ENCODE measurements at regions not wholly inside any gene's neighbourhood (a gene's known extent, or its start where the extent isn't known, plus 50 kb on each side); places are given as distances from the start of the nearest gene placed in this dataset.

GRCh38 chr13:78398743-78399410, 204.5 kb downstream of the POU4F1 start:
- Histone ChIP-seq H3K36me3 (ENCODE audit: insufficient read depth, low read length, poor library complexity, severe bottlenecking) (no peaks in the 10 kb centered on the region), H3K9me3 (ENCODE audit: low read depth, low read length, poor library complexity, severe bottlenecking) (no peaks in the 10 kb centered on the region), H3K27me3 (replicated peaks; ENCODE audit: insufficient read depth, low read depth, low read length, poor library complexity) (peaks cover 5% of the 10 kb centered on the region), H3K27ac (ENCODE audit: low read depth, low read length, poor library complexity, severe bottlenecking) (no peak overlapping the region), H3K4me3 (ENCODE audit: low read depth, low read length, poor library complexity, severe bottlenecking) (no peak overlapping the region), H3K4me1 (ENCODE audit: insufficient read depth, low read length, poor library complexity, severe bottlenecking) (peaks cover 10% of the 10 kb centered on the region)
- BruUV-seq (replicated peaks) = no TSS peak
- no peak for TF ChIP-seq CTCF (conservative IDR thresholded peaks at IDR 0.05; ENCODE audit: low read depth, low read length)
- no peak for TF ChIP-seq EZH2 (IDR thresholded peaks at IDR 0.05; ENCODE audit: borderline replicate concordance, low read depth, low read length, poor library complexity, severe bottlenecking)
- ChIA-PET POLR2A (ENCODE audit: low non-redundant PET) (no interaction called here), CTCF (no interaction called here)
- intact Hi-C loops (cut with micrococcal nuclease; ENCODE audit: unreplicated experiment) = no loop called here
- DNase-seq (ENCODE audit: low spot score) = no peak

DNA sequence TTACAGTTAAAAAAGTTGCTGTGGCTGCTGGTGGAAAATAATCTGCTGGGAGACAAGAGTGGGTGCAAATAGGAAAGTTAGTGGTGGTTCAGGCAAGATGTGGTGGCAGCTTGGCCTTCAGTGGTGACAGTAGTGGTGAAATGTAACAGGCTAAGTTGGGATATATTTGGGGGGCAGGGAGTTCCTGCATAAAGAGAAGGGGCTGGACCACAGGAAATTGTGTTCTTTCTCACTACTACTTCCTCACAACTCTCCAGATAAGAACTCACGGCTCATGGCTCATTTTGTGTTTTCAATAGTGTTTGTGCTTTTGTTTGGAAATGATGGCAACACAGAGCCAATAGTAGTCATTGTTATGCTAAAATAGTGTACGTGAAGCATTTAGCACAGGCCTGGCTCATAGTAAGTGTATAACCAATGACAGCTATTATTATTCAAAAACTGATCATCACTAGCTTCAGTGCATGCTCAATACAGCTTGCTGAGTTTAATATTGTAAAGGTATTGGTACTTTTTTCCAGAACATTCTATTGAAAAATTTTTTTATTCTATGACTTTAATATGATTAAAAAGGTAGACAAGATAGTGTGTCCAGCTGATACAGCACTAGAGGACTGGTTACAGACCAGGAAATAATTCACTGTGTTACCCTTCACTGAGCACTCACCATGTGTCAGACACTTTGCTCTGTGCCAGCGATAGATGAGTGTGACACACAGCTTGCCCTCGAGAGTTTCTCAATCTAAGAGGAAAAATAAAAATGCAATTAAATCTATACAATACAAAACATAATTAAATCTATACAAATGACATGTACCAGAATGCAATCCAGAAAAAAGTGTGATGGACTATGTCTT, 209.8 kb downstream of the POU4F1 start:
- Histone ChIP-seq H3K27me3 (replicated peaks; ENCODE audit: insufficient read depth, low read depth, low read length, poor library complexity) (no peaks in the 10 kb centered on the region), H3K4me1 (ENCODE audit: insufficient read depth, low read length, poor library complexity, severe bottlenecking) (no peaks in the 10 kb centered on the region), H3K27ac (ENCODE audit: low read depth, low read length, poor library complexity, severe bottlenecking) (no peak overlapping the region), H3K36me3 (ENCODE audit: insufficient read depth, low read length, poor library complexity, severe bottlenecking) (no peaks in the 10 kb centered on the region), H3K9me3 (ENCODE audit: low read depth, low read length, poor library complexity, severe bottlenecking) (no peaks in the 10 kb centered on the region), H3K4me3 (ENCODE audit: low read depth, low read length, poor library complexity, severe bottlenecking) (no peak overlapping the region)
- DNase-seq (ENCODE audit: low spot score) = no peak
- no TSS peak for BruUV-seq (replicated peaks)
- intact Hi-C loops (cut with micrococcal nuclease; ENCODE audit: unreplicated experiment) = no loop called here
- CTCF ChIA-PET = no interaction called here
- TF ChIP-seq EZH2 (IDR thresholded peaks at IDR 0.05; ENCODE audit: borderline replicate concordance, low read depth, low read length, poor library complexity, severe bottlenecking) (no peak), CTCF (conservative IDR thresholded peaks at IDR 0.05; ENCODE audit: low read depth, low read length) (no peak)
- POLR2A ChIA-PET (ENCODE audit: low non-redundant PET) = no interaction called here

DNA sequence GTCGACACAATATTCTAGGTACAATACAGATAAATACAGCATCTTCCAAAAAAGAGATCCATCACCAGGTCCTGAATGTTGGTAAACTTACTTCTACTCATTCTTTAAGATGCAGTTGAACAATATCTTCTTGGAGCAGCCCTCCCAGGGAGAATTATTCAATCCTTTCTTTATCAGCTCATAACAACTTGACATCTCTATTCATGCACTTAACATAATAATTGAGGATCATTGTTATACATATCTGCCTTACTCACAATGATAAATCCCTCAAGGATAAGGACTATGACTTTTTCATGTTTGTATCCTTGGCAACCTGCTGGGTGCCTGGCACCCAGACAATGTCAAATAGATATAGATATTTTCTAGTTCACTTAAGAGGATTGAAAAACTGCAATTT, 219.5 kb downstream of the POU4F1 start:
- DNase-seq (ENCODE audit: low spot score) = peak; percentile 56
- no peak overlapping the region for H3K4me3 ChIP-seq (ENCODE audit: low read depth, low read length, poor library complexity, severe bottlenecking)
- ChIA-PET CTCF (no interaction called here), POLR2A (ENCODE audit: low non-redundant PET) (no interaction called here)
- H3K9me3 ChIP-seq (ENCODE audit: low read depth, low read length, poor library complexity, severe bottlenecking) = no peaks in the 10 kb centered on the region
- H3K27me3 ChIP-seq (replicated peaks; ENCODE audit: insufficient read depth, low read depth, low read length, poor library complexity) = no peaks in the 10 kb centered on the region
- peaks cover 33% of the 10 kb centered on the region for H3K4me1 ChIP-seq (ENCODE audit: insufficient read depth, low read length, poor library complexity, severe bottlenecking)
- no TSS peak for BruUV-seq (replicated peaks)
- no peaks in the 10 kb centered on the region for H3K36me3 ChIP-seq (ENCODE audit: insufficient read depth, low read length, poor library complexity, severe bottlenecking)
- intact Hi-C loops (cut with micrococcal nuclease; ENCODE audit: unreplicated experiment) = loop anchor here (5.0 kb wide), 1 partner anchor 223 kb away; no protein-coding TSS in a partner anchor
- H3K27ac ChIP-seq (ENCODE audit: low read depth, low read length, poor library complexity, severe bottlenecking) = peak overlapping the region; percentile 68
- TF ChIP-seq CTCF (conservative IDR thresholded peaks at IDR 0.05; ENCODE audit: low read depth, low read length) = no peak
- TF ChIP-seq EZH2 (IDR thresholded peaks at IDR 0.05; ENCODE audit: borderline replicate concordance, low read depth, low read length, poor library complexity, severe bottlenecking) = no peak
